Thoracic aorta (tissue), 2 donors: ENCODE measurements at regions not wholly inside any gene's neighbourhood (a gene's known extent, or its start where the extent isn't known, plus 50 kb on each side); places are given as distances from the start of the nearest gene placed in this dataset.

ENCODE experiments used
- ATAC-seq: fragments of 150-250 bp; one replicate; pipeline ENCODE4 v1.8.0; 2017; ENCODE audit warnings: low read depth; ENCODE audit not compliant: insufficient number of reproducible peaks, low FRiP score
- DNase-seq: peaks from one replicate; pipeline ENCODE4 v3.0.0-alpha.2; 2020; ENCODE audit warnings: low spot score
- H3K27ac ChIP-seq, 2 donors: fragments of 200-600 bp; sonication (generic); 1 replicate in 1 of 2; 2 replicates in 1 of 2; pipeline ENCODE4 v1.5.1; 2016; ENCODE audit warnings: mild to moderate bottlenecking in 2 of 2, moderate library complexity in 2 of 2
- H3K27me3 ChIP-seq: fragments of 200-600 bp; sonication (generic); replicated peaks from 2 replicates; pipeline ENCODE4 v1.6.0; 2016; ENCODE audit warnings: mild to moderate bottlenecking; ENCODE audit not compliant: insufficient read depth
- H3K36me3 ChIP-seq: fragments of 200-600 bp; sonication (generic); one replicate; pipeline ENCODE4 v1.5.1; 2016
- H3K4me1 ChIP-seq, 2 donors: fragments of 200-600 bp; sonication (generic); 1 replicate in 1 of 2; 2 replicates in 1 of 2; pipeline versions ENCODE4 v1.5.1 to v1.6.0; 2016; ENCODE audit warnings: low read depth in 2 of 2, mild to moderate bottlenecking in 1 of 2; ENCODE audit not compliant: control insufficient read depth in 1 of 2
- H3K4me3 ChIP-seq: fragments of 200-600 bp; sonication (generic); 2 replicates; pipeline ENCODE4 v1.5.1; 2016; ENCODE audit warnings: mild to moderate bottlenecking
- H3K9me3 ChIP-seq: fragments of 200-600 bp; sonication (generic); 2 replicates; pipeline ENCODE4 v1.5.1; 2016
- TF ChIP-seq, protein P1 (sequence below): fragments of 200-600 bp; sonication (generic); IDR thresholded peaks from one replicate; pipeline ENCODE4 v1.5.1; 2019; ENCODE audit warnings: antibody characterized with exemption

DNA sequence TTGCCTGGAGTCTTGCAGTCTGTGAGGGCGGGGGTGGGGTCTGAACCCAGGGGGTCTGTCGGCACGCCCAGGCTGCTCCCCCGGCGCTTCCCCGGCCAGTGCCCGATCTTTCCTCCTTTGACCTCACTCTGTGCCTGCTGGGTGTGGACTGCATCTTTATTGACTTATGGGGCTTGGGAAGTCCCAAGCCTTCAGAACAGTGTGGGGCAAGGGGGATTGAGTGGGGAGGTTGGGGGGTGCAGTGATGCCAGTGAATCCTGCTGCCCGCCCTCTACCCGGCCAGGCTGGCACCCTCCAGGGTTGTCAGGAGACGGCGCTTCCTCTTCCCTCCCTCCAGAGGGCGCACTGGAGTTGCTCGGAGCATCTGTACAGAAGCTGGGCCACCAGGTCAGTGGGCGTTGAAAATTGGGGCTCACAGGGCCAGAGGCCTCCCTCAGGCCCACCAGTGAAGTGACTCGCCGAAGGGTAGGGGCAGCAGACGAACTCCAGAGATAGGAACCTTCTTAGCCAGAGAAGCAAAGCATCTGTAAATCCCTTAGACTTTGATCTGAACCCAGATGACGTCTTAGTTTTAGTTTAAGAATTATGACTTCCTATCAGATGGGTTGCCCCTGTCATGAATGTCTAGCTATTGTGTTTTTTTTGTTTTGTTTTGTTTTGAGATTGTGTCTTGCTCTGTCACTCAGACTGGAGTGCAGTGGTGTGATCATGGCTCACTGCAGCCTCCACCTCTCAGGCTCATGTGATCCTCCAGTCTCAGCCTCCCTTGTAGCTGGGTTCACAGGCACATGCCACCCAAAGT, 184.8 kb upstream of the CIBAR2 start:
- no peak for ATAC-seq

DNA sequence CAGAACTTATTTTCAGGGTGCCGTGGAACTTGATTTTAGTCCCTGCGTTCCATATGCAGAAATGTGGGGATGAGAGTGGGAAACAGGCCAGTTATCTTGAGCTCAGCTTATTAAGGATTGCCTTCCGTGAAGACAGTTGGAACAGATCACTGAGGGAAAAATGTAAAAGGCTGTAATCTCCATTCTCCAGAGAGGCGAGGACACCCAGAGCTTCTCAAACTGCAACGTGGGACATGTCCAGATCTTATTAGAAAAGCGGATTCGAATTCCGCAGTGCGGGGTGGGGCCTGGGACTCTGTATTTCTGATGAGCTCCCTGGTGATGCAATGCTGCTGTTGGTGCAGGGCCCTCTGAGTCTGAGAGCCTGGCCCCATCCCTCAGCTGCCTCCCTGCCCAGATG, 185.6 kb upstream of the CIBAR2 start:
- TF ChIP-seq, protein P1, sequence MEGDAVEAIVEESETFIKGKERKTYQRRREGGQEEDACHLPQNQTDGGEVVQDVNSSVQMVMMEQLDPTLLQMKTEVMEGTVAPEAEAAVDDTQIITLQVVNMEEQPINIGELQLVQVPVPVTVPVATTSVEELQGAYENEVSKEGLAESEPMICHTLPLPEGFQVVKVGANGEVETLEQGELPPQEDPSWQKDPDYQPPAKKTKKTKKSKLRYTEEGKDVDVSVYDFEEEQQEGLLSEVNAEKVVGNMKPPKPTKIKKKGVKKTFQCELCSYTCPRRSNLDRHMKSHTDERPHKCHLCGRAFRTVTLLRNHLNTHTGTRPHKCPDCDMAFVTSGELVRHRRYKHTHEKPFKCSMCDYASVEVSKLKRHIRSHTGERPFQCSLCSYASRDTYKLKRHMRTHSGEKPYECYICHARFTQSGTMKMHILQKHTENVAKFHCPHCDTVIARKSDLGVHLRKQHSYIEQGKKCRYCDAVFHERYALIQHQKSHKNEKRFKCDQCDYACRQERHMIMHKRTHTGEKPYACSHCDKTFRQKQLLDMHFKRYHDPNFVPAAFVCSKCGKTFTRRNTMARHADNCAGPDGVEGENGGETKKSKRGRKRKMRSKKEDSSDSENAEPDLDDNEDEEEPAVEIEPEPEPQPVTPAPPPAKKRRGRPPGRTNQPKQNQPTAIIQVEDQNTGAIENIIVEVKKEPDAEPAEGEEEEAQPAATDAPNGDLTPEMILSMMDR: no peak
- Histone ChIP-seq H3K36me3 (no peaks in the 10 kb centered on the region), H3K27me3 (no peaks in the 10 kb centered on the region), H3K4me3 (no peak overlapping the region), H3K27ac (no peak overlapping the region), H3K4me1 (peaks cover 0 to under 1% of the 10 kb centered on the region in 2 donors), H3K9me3 (no peaks in the 10 kb centered on the region)
- ATAC-seq: no peak
- no peak for DNase-seq

More for the DNA sequence above, 184.8 kb upstream of the CIBAR2 start:
- H3K36me3 ChIP-seq: no peaks in the 10 kb centered on the region
- H3K27ac ChIP-seq: no peak overlapping the region
- H3K27me3 ChIP-seq: no peaks in the 10 kb centered on the region
- no peaks in the 10 kb centered on the region for H3K9me3 ChIP-seq
- no peak for DNase-seq
- no peaks in the 10 kb centered on the region for H3K4me1 ChIP-seq
- TF ChIP-seq, protein P1: peak; percentile 56
- no peak overlapping the region for H3K4me3 ChIP-seq

DNA sequence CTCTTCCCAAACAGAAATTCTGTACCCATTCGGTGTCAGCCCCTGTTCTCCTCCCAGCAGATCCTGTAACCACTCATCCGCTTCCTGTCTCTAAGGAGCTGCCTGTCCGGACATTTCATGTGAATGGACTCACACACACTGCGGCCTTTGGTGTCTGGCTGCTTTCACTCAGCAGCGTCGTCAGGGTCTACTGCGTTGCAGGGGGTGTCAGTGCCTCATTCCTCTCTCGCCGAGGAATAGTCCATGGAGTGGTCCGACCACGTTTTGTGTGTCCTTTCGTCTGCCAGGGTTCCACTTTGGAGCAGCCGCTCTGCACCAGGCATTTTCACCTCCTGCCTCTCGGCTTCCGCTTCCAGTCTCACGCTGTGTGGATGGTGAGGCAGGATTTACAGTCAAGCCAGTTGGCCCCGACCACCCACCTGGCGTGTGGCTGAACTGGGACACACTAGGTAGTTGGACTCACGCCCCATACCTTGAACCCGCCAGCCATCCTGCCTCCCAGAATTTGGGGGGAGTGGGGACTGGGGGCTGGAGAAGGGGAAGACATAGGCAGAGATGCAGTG, 188.2 kb upstream of the CIBAR2 start:
- H3K9me3 ChIP-seq: no peaks in the 10 kb centered on the region
- no peaks in the 10 kb centered on the region for H3K36me3 ChIP-seq
- H3K27ac ChIP-seq: no peak overlapping the region
- H3K4me1 ChIP-seq: peaks cover 3 to 18% of the 10 kb centered on the region in 2 donors
- no peaks in the 10 kb centered on the region for H3K27me3 ChIP-seq
- DNase-seq (no peak), ATAC-seq (no peak)
- TF ChIP-seq, protein P1: no peak
- H3K4me3 ChIP-seq: no peak overlapping the region

DNA sequence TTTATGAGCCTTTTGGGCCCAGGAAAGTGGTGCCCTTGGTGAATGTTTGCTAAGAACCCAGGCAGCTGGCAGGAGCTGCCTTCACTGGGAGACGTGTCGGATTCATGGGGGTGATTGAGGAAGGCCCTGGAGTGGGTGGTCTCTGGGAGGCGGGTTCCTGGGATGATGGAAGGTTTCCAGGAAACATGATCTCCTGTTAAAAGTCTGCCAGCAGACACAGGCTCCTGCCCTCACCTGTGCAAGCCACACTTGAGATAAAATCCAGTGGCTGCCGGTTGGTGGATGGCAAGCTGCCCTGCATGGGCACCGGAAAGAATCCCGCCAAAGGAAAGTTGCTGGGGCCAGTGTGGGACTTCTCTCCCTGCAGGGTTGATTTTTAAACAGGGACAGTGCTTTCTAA, 189.0 kb upstream of the CIBAR2 start:
- Histone ChIP-seq H3K9me3 (no peaks in the 10 kb centered on the region), H3K36me3 (no peaks in the 10 kb centered on the region), H3K27ac (no peak overlapping the region), H3K27me3 (no peaks in the 10 kb centered on the region), H3K4me3 (no peak overlapping the region), H3K4me1 (peaks cover 6 to 25% of the 10 kb centered on the region in 2 donors)
- no peak for DNase-seq
- TF ChIP-seq, protein P1: no peak
- no peak for ATAC-seq

DNA sequence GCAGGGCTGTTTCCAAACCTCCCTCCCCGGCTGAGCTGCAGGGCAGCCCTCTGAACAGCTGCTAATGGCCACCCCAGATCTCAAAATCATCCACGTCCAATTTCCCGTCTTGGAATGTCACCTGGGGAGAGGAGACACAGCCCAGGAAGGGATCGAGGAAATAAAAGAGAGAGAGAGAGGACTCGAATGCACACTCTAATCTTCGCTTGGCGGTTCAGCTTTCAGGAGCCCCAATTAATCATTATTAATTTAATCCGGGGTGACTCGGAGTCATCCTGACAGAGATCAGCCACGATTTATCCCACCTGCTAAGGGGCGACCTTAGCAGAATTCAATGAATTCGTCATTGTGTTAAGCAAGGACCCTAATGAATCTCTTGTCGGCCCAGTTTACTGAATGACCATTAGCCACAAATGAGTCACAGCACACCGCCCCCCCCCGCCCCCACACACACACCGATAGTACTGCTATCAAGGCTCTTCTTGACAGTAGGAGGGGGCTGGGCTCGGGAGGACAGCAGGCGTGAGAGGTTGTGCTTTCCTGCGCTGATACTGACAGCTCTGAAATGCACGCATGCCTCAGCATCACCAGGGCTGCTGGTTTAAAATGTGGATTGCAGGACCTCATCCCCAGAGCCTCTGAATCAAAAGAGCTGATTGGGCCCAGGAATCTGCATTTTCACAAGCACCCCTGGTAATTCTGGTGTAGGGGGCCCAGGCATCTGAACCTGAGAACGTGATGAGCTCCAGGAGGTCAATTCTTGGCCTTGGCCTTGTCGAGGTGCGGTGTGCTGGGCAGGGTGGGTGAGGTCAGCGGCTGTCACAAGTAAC, 190.0 kb upstream of the CIBAR2 start:
- Histone ChIP-seq H3K9me3 (no peaks in the 10 kb centered on the region), H3K4me1 (peaks cover 6 to 32% of the 10 kb centered on the region in 2 donors), H3K27me3 (no peaks in the 10 kb centered on the region), H3K36me3 (no peaks in the 10 kb centered on the region), H3K27ac (no peak overlapping the region), H3K4me3 (no peak overlapping the region)
- ATAC-seq (no peak), DNase-seq (no peak)
- TF ChIP-seq, protein P1: no peak
